SHP77 treated with DMSO at 0.1 percent for 48 hours (cell line): ENCODE measurements at regions not wholly inside any gene's neighbourhood (a gene's known extent, or its start where the extent isn't known, plus 50 kb on each side); places are given as distances from the start of the nearest gene placed in this dataset.

Source experiments
- DNase-seq: peaks from one replicate; lab custom pipeline; 2025; lab: John Stamatoyannopoulos, UW

DNA sequence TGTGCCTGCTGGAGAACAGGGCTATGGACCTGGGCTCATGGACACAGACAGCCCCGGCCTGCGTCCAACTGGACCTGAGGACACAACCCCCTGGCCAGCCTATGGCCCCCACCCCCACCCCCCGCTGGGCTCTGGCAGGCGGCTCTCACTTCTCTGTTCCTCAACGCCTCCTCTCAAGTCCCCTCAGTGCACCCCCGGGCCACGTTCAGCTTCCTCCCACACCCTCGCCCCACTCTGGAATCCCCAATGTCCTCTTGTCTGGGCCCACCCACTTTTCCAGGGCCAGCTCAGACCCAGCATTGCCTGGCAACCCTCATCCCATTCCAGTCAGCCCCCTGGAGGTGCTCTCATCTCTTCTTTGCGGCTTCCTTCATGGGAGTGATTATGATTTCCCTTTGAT is 130.2 kb upstream of the SPACA7 start:
- no peak for DNase-seq

DNA sequence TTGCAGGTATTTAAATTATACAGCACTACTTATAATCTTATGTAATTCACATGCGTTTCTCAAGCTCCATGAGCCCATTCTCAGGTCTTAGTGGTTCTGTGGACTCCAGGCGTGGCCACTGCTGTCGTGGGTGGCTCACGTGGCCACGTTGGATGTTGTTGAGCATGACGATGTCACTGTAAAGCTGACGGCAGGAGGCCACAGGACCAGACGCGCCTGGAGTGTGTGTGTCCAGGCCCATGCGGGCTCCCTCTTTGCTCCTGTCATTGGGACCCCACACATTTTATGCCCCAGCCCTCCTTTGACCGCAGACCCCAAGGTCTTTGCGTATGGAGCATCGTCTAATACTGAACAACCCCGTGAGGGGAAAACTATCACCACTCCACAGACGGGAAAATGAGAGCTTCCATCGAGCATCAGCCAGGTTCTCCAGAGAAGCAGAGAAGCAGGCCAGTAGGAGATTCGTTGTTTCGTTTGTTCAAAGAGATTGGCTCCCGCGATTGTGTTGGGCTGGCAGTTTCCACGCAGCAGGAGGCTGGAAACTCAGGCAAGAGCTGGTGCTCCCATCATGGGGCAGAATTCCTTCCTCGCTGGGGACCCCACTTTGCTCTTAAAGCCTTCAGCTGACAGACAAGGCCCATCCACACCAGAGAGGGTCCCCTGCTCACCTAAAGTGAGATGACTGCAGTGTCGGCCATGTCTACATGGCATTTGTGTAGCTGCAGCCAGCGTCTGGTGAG is 129.3 kb upstream of the SPACA7 start:
- no peak for DNase-seq

DNA sequence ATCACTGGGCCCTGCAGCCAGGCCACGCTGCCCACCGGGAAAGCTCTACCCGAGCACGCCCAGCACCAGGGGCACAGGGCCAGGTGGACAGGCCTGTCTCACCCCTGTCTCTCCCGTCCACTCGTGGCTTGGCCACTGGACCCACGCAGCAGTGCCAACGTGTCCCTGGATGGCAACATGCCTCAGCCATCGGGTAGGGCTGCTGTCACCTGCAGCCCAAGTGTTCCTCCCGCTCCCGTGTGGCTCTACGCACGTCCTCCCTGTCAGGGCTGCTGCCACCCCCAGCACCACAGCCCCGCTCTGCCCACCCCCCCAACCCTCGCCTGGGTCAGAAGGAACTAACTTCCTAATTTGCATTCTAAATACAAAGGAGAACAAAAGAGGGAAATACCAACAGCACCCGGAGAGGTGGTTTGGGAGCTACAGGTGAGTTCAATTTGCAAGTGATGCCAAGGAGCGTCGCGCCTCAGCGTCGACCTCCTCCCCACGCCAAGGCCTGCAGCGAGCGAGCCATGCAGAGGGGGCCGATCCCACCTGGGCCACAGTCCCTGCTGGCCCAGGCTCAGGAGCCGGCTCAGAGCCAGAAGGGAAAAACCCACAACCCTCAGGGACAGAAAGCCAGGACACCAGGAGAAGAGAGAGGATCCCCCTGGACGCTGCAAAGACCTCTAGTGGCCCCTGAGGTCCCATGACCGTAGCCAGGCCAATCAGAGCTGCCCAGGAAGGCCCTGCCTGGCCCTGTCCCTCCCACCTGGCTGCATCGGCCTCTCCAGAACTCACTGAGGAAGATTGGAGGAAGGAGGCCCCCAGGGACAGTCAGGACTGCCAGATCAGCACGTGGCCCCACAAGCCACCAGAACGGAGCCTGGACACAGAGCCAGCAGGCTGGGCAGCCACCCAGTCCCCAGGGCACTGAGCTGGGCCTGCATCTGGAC is 128.4 kb upstream of the SPACA7 start:
- DNase-seq, result no peak

DNA sequence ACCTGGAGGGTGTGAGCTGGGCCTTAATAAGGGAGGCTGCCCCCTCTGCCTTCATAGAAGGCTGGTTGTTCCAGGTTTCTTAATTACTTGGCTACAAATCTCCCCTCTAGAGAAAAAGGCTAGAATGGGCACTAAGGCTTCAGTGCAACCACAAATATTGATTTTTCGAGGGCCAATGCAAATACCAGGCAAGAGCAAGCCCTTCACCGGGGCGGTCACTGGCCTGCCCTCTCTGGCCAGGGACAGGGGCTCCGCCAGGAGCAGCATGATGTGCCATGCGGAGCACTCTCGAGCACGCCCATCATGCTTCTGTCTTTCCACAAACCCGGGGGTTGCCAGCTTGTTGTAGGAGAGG is 127.8 kb upstream of the SPACA7 start:
- no peak for DNase-seq

DNA sequence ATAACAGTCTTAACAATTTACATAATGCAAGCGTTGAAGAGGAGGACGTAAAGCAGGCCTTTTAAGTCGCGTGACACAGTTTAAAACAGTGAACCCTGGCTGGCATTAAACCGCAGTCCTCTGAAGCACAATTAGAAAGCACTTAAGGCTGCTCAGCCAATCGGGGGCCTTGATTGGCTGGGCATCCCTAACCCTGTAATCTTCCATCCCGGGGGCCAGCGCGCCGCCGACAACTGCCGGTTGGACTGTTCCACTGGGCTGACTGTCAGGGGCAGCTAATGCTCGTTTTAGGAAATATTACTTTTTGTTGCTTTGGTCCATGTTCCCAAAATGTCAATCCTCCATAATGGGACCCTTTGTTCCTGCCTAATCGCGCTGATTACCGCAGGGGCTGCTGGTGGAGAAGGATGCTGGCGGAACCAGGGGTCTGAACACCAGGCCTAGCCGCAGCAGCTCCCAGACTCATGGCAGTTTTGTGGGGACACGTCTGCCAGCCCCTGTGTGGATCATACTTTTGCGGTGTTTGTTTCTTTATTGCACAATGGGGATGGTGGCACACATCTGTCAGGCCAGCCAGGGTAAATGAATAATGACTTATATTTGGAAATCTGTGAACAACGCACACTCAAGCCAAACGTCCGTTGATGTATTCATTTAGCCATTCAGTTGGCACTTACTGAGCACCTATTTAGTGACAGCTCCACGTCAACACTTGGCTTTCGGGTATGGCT is 127.1 kb upstream of the SPACA7 start:
- DNase-seq, result no peak

DNA sequence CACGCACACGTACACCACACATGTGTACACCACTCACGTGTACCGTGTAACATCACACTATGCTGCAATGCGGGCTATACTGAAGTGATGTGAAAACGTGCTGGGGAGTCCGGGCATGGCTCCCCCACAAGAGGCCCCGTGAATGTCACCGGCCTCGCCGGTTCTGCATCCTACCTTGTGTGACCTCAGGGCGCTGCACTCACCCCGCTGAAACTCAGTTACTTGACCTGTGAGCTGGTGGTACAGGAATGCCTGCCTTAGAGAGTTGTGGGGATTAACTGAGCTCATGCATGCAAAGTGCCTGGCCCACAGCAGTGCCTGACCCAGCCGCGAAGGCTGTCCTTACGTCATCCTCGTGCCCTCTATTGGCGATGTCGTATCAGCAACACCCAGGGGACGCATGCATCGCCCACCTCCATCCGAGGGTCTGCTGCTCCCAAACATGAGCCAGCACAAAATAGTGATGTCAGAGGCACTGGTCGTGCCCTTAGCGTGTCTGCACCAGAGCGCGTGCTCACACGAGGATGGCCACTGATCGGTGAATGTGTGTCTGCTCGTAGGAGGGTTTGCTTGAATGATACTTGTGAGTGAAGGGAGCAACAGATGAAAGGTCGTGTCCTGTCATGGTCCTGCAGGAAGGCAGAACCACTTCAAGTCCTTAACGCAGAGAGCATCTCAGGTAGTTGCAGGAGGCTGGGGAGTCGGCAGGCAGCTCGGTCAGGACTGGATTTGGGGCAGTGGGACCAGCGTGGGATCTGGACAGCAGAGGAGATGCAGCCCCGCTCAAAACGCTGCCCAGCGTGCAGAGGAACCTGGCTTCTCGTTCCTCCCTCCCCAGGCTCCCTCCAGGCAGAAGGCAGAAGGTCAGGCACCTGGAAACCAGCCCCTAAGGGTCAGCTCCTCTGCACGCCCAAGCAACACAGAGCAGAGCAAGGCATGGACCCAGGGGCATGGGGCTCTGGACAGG is 126.2 kb upstream of the SPACA7 start:
- DNase-seq, result no peak

DNA sequence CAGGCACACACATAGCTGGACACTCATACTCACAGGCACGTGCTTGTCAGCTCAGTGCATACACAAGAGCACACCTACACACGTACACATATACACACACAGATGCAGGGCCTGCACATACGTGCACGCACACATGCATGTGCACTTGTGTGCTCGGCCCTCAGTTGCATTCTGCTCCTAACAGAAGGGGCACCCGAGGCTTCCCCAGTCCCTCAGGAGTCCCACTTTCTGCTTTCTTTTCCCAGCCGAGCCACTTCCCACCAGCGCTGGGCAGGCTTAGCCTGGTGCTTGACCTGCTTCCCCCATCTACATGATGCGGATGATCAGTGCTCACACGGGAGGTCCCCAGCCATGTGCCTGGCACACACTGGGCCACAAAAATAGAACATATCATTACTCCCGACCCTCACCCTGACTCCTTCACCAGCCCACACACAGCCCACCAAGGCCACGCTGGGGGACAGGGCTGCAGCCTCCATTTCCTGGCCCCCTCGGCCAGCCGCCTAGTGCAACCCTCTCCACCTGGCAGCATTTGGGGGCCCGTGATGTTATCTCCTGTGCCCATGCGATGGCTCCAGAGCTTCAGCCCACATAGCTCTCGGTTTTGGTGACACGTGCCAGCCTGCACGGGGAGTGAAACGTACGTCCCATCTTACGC is 125.2 kb upstream of the SPACA7 start:
- DNase-seq, result no peak

DNA sequence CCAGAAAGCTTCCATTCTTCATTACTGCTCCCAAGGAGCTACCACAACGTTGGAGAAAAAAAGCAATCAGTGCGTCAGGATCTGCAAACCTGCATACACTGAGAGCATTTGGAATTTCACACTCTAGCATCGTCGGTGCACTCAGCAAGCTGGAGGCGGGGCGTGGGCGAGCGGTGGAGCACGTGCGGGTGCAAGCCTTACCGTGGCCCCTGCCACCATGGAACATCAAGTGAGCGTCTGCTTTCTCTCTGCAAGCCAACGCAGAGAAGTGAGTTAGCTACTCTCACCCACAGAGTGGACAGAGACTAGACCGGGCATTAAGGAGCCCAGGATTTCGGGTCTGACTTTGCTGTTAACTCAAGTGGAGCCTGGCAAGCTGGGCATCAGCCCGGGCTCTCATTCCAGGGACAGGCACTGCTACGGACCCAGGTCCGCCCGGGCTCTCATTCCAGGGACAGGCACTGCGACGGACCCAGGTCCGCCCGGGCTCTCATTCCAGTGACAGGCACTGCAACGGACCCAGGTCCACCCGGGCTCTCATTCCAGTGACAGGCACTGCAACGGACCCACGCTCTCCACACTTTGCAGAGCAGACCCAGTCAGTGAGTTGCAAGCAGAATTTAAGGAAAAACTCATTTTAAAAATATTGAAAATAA is 124.1 kb upstream of the SPACA7 start:
- no peak for DNase-seq

DNA sequence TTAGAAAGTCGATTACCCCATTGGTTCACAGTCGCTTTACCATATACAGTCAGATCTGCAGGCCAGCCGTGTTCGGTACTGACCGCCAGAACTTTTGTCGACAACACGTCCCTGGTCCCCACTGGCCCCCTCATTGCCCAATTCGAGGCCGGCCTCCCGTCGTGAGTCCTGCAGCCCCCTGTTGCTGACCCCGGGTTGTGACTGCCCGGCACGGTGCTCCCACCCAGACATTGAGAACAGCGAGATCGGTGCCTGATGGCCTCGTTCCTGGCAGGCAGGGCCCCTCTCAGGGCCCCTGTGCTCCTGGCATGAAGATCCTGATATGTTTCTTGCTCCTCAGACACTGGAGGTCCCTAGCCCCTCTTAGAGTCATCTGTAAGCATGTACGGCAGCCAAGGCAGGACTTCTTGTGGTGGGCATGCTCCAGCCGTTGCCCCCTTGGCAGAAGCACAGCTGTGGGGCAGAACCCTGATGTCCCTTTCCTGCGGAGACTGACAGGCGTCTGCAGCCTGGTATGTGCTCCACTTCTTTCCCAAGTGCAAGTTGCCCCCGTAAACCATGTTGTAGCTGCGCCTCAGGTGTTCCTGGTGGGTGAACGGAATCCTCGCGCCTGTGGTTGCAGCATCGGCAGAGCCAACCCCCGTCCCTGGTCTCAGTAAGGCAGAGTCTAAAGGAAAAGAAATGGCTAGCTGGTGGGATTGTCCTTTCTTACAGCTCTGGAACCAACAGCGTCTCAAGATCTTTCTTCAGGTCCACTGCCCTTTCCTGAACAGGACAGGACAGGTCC is 123.2 kb upstream of the SPACA7 start:
- no peak for DNase-seq

DNA sequence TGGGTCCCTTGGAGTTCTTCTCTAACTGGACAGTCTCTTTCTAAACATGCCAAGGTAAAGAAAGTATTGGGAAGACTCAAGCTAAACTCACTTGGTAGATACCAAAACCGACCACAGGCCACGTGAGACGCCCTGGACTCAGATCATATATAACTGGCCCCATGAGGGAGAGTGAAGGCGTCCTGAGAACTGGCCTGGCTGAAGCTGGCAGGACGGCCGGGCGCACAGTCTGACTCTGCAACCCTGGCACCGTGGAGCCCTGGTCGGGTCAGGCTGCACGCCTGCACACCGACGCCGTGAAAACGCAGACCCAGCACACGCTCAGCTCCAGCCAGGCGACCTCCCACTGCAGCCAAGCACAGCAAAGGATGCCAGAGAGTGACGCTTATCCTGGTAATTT is 122.5 kb upstream of the SPACA7 start:
- no peak for DNase-seq

DNA sequence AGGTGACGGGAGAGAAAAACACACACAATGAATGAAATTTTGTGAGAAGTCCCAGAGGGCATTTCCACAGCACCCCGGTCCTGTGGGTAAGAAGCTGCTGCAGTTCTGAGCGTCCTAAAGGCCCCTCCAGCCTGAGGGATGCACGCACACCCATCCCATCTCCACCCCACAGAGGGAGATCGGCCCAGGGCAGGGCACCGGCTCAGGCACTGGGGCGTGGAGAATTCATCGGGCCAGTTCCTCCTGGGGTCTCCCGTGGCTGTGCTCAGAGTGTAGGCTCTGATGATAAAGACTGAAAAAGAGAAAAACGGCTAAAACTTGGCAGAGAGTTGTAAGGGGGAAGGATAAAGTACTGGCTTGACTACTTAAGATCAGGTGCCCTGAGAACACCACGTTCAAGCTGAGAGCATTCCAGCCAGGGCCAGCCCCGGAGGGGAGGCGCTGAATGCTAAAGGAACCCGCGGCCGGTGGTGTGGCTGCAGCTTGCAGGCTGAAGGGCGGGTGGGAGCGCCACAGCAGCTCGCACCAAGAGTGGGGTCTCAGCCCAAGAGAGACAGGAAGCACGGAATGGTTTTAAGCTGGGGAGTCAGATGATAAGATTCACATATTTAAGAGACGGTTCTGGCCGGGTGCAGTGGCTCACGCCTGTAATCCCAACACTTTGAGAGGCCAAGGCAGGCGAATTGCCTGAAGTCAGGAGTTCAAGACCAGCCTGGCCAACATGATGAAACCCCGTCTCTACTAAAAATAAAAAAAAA is 121.9 kb upstream of the SPACA7 start:
- no peak for DNase-seq

DNA sequence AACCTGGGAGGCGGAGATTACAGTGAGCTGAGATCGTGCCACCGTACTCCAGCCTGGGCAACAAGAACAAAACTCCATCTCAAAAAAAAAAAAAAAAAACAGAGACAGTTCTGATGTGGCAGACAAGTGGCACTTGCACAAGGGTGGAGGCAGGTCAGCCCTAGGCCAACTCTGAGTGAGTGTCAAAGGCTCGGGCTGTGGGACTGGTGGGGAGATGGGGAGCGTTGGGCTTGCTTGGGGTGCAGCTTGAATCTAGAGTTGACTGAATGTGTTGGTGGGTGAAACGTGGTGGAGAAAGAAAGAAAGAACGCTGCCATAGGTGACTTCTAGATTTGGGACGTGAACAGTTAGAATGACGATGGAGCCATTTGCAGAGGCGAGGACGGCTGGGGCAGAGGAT is 121.3 kb upstream of the SPACA7 start:
- no peak for DNase-seq

DNA sequence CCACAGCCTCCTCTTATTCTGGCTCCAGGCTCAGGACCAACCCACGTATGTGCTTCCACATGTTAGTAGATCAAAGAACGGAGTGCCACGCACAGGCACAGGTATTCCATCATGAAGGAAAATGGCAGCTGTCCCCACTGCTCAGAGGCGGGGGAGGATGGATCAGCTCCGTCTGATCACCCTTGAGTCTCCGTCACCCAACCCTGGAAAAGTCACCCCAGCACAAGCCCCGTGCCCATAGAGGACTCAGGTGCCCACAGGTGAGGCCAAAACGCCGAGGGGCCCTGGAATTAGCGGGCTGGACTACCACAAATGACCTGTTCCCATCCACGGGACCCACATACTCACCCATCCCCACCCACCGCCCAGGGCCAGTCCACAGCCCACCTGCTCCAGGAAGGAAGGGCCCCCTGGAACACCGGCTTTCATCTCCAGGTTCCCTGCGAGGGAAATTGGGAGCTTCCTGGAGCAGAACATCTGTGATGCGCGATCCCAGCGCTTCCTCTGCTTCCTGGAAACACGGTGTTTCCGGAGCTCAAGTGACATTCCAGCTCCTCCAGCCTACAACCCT is 120.5 kb upstream of the SPACA7 start:
- no peak for DNase-seq

DNA sequence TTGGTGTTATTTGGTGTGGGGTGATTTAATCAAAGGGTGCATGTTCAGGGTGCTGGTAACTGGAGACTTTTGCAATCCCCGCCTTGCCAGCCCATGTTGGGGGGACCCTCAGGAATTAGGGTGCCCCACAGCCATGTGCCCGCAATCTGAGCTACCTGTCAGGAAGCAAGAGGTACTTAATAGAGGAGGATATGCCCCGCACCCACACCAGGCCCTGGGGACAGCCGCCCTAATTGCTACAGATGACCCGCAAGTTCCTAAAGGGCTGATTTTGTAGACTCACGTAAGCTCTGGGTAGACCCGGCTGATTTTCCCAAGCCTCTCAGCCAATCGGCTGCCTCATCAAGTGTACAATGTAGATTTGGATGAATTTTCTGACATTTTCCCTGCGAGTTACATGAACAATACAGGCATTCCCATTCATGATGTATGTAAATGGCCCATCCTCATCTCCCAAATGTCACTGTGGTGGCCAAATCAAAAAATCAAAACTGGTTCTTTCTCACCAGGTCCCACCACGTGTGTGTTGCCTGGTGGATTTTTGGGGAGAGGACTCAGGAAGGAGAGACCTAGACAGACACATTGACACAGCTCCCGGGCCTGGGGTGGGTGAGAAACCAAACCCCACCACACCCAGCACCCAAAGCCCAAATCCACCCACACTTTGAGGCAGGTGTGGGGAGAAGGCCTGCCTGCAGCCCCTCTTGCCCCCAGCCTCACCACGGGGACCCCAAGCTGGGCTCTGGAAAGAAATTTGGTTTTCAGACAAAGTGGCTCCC is 119.2 kb upstream of the SPACA7 start:
- DNase-seq, result no peak

DNA sequence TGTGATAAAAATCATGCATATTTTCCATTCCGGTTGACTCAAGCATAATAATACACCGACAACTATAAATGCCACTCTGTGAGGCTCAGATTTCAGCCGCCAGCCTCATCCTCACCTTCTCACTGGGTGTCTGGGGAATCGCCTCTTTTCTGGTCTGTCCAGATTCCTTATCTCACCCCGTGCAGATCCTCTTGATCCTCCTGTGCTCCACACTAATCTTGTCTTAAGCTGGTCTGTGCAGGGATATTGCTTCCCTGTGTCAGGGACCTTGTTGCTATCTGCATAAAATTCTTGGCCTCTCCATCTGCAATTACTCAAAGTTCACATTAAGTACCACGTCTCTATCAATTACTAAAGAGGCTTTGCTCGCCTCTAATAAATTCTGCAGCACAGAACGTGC is 116.6 kb upstream of the SPACA7 start:
- no peak for DNase-seq

DNA sequence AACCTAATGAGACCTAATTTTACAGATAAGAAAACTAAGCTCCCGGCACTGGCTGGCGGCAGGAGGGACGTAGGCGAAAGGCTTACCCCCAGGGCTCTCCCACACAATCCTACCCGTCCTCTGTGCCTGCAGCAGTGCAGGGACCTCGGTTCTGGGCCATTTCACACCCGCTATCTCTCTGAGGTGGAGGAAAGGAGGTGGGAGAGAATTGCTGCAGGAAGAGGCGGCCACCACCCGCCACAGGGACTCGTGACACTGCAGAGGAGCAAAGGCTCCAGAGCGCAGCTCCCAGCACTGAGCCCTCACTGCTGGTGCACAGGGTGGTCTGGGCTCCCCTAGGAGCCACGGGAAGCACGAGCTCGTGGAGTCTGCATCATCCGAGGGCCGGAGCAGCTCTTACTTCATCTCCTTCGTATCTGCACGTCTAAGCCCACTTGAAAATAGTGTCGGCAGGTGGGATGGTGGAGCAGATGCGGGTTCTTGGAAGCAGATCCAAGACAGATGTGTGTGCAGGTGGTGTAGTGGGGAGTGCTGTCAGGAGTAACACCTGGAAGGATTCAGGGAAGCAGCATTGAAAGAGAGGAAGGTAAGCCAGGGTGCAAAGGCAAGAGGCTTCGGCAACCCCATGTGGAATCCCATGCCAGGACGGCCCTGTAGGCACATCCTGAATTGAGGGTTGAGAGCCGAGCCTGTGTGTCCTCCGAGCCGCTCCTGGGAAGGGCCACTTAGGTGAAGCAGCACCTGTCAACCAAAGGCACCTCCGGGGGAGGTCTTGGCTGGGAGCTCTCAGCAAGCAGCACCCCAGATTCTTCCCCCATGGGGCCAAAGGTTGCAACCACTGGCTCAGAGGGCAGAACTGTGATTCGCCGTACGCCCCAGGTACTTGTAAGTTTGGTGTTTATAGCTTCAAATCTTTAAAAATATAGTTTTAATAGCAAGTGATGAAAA is 115.8 kb upstream of the SPACA7 start:
- DNase-seq, result no peak

DNA sequence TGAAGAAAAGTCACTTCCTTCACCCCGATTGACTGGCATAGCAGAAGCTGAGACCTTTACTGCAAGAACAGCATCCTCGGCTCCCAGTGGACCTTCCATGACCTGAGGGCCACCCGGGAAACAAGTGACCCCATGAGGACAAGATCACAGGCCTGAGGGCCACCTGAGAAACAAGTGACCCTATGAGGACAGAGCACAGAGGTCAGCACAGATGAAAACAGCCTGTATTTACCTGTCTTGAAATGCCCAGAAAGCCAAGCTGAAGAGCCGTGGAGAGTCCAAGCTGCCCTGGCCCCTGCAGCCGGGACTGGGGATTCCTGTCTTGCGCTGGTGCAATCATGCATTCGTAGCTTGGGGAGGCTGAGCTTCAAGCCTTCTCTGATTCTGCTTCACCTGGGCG is 114.2 kb upstream of the SPACA7 start:
- no peak for DNase-seq
